ENCODE measurements at regions not wholly inside any gene's neighbourhood (a gene's known extent, or its start where the extent isn't known, plus 50 kb on each side); places are given as distances from the start of the nearest gene placed in this dataset.

- no peak for DNase-seq
Measured at GRCh38 chr11:80362563-80363340, 921.9 kb upstream of the TENM4 start.

GRCh38 chr11:80355251-80355650, 914.4 kb upstream of the TENM4 start:
- no peak for DNase-seq

DNA sequence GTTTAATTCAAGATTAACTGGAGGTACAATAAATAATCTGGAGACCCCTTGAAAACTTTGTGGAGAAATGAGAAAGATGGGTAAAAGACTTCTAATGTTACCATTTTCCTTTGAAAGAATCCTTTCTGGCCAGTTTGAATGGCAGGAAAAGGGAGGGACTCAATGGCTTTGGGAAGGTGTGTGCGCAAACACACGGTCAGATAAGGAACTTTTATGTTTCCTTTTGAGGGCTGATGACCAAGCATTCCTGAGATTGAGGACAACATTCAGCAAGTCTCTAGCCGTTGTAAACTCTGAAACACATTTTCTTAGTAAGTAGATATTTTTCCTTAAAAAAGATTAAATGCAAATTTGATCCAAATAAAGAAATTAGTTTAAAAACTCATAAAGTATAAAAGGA, 909.7 kb upstream of the TENM4 start:
- no peak for DNase-seq

- DNase-seq: no peak
Measured at GRCh38 chr11:80349997-80350396, 909.2 kb upstream of the TENM4 start.

GRCh38 chr11:80346353-80347059, 905.7 kb upstream of the TENM4 start:
- DNase-seq: no peak

GRCh38 chr11:80343436-80343835, 902.6 kb upstream of the TENM4 start:
- DNase-seq: no peak

DNA sequence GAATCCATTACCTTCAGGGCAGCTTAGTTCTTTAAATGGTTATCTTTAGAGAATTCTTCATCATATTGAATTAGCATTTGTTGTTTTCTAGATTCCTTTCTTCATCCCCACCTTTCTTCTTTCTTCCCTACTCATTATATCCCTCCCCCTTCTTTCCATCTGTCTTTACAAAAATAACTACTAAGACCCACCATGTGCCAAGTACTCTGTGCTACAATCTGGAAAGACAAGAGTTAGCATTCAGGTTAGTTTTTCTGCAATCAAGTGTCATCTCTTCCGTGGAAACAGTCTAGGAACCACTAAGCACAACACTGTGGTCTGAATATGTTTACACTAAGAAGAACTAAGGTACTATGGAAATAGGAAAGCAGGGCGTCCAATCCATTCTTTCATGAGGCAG, 897.4 kb upstream of the TENM4 start:
- no peak for DNase-seq

DNA sequence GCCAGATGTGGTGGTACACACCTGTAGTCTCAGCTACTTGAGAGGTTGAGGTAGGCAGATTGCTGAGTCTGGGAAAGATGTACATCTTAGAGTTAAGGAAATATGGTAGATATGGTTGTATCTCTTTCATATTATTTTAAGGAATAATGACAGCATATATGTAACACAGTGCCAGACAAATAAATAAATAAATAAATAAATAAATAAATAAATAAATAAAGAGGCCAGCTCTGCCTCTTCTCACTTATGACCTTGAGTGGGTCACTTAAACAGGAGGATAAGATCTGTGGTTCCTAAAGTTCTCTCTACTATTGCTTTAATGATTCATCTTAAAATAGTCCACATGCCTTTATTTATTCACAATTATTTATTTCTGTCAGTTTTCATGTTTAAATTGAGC, 890.9 kb upstream of the TENM4 start:
- DNase-seq: no peak

DNA sequence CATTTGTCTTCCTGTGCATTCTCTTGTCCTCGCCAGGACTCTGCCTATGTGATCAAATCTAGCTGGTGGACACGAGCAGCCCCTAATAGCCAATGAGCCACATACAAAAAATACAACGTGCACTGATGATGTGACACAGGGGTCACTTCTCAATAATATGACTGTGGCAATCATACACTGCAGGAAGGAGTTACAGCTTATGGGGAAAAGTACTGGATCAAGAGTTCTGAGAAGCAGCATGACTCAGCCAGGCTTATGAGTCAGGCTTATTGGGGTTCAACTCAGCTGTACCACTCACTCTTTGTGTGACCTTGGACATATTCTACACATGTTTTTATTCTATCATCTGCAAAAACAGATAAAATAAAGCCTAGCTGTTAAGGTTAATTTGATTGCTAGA, 889.4 kb upstream of the TENM4 start:
- DNase-seq: no peak

GRCh38 chr11:80328774-80329173, 887.9 kb upstream of the TENM4 start:
- no peak for DNase-seq

DNA sequence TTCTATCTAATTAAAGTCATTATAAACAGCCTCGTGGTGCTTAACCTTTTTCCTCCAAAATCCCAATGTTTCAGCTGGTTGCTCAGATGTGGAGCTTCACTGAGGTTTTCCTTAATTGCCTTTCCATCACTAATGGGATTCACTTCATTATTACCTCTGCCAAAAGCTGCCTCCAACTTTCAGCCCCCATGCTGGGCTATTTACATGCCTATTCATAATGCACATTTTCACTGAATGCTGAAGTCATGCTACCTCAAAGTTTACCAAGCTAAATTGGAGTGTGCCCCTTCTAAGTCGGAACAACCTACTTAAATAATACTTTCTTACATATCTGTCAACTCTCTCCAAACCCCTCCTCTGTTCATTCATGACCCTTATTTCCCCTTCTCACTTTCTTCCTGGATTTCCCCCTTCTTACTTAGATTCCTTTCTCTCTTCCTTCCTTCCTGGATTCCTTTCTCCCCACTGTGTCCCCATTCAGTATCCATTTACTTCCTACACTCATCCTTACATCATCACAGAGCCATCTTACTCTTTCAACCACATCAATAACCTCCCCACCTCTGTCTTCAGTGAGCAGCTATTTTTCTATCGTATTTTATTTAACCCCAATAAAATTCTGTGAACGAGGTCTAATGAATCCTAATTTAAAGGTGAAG, 887.3 kb upstream of the TENM4 start:
- DNase-seq: no peak

DNA sequence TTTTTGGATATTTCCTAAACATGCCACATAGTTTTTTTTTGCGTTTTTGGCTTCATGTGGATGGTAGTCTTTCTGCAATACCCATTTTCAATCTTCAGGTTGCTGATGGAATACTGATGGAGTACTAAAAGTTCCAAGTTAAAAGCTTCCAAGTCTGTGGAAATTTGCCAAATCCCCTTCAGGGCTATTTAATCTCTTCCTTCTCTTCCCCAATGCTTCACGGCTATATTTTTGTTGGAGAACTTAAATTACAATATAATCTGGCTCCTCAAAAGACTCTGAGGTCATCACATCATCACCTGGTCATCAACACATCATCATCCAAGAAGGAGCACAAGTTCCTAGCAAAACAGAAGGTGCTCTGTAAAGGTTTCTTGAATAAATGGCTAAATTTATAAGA, 881.0 kb upstream of the TENM4 start:
- DNase-seq: no peak

DNA sequence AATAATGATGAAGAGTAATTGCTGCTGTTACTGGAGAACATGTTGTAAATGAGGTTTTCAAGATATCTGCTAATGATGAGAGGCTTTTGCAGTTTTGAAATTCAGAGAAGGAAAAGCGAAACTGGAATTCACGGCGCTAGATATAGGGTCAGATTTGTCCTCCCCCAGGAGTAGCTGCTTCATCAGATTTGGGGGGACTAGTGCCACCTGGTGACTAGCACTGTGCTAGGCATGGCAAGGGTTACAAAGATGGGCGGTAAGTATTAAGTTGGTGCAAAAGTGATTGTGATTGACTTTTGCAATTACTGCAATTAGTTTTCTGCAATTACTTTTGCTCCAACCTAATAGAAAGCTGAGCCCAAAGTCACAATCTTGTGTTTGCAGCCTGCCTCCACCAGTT, 879.9 kb upstream of the TENM4 start:
- no peak for DNase-seq

DNA sequence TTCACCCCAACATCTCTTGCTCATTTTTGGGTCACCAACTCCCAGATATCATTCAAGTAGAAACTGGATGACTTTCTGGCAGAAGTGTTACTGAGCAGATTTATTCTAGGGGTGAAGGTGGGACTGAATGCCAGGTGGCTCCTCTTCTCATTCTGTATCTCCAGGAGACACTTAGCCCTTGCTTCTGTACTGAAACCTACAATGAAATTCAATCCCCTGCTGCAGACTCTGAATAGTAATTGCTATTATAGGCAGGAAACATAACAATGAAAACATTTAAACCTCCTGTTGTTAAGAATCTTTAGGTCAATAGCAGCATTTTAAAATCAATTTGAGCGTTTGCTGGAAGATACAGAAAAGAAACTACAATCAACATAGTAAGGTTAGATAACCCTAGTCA, 879.4 kb upstream of the TENM4 start:
- DNase-seq: no peak

DNA sequence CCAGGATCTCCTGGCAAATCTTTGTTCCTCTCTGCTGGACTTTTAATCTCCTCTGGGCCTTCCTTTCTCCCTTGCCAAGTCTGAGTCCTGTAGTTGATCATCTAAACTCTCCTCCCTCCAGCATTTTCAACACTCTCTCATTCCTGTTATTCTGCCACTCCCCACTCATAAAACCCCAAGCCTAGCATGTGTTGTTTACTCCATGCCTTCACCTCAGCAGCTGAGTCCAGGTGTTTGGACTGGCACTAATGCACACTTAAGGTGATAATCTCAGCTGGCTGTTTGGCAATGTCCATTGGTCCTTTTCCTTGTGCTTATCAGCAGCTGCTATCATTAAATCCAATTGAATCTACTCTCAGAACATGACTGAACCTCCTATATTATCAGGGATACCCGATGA, 876.8 kb upstream of the TENM4 start:
- no peak for DNase-seq

DNA sequence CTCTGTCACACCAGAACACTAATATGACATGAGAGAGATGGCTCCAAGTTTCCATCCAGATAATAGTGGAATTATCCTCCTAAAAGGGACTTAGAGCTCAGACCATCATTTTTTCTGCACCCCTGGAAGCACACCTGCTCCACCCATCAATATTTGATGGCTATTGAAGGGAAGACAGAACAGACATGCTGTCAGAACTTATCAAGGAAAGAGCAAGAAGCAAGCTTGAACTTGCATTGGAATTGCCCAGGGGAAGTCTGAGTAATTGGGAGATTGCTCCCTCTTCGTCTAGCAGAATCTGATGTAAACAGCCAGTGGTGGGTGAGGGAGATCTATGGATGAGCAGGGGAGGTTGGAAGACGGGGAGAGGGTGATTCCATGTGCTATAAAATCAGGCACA, 874.4 kb upstream of the TENM4 start:
- DNase-seq: no peak

GRCh38 chr11:80309301-80309700, 868.5 kb upstream of the TENM4 start:
- no peak for DNase-seq

DNA sequence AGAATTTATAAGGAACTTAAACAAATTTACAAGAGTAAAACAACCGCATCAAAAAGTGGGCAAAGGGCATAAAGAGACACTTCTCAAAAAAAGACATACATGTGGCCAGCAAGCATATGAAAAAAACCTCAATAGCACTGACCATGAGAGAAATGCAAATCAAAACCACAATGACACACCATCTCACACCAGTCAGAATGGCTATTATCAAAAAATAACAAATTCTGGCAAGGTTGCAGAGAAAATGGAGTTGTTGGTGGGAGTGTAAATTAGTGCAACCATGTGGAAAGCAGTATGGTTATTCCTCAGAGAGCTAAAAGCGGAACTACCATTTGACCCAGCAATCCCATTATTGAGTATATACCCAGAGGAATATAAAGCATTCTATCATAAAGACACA, 866.8 kb upstream of the TENM4 start:
- no peak for DNase-seq

DNA sequence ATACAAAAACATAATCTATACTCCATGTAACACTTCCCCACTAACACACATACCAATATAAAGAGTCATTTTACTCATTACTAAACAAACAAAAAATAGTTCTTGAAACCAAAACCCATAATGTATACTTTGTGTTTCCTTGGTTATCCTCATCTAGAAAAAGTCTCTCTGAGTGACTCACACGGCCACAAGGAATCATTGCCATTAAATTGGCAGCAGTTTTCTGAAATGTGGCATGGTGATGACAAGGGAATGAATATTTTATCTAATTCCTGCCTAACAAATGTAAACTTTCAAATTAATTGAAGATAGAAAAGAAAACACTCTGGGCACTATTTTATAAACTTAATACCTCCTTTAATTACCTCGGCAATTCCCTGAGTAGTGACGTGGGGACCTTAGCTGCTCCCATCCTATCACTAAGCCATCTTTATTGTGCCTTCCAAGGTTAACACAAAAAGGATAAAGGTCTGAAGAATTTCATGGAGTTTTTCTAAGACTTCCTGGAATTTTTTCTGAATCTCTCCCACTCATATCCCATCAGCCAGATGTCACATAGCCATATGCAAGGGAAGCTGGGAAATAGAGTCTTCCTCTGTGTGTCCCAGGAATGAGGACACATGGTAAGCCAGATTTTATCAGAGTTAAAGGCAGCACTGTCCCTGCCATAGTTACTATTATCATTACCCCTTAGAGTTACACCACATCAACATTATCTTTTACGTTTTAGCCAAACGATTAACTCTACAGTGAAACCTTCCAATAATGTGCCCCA, 857.2 kb upstream of the TENM4 start:
- no peak for DNase-seq

DNA sequence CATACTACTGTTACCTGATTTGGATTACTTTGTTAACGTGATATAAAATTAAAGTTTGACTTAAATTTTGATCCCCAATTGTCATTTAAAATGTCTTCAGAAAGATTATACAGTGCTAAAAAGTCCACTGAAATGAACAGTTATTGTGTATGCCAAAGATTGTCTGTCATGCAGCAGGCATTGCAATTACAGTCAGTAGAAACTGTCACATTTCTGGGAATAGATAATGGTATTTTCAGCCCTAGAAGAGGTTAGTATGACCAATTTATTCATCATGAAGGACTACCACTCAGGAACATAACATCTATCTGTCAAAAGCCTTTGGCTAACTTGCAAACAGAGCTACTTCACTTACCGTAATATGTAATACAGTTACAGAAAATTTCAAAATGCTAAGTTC, 852.5 kb upstream of the TENM4 start:
- no peak for DNase-seq

- DNase-seq: no peak
Measured at GRCh38 chr11:80284946-80285785, 844.3 kb upstream of the TENM4 start.

- DNase-seq: no peak
Measured at GRCh38 chr11:80282643-80283042, 841.8 kb upstream of the TENM4 start.
